ENCODE measurements at regions not wholly inside any gene's neighbourhood (a gene's known extent, or its start where the extent isn't known, plus 50 kb on each side); places are given as distances from the start of the nearest gene placed in this dataset.

DNA sequence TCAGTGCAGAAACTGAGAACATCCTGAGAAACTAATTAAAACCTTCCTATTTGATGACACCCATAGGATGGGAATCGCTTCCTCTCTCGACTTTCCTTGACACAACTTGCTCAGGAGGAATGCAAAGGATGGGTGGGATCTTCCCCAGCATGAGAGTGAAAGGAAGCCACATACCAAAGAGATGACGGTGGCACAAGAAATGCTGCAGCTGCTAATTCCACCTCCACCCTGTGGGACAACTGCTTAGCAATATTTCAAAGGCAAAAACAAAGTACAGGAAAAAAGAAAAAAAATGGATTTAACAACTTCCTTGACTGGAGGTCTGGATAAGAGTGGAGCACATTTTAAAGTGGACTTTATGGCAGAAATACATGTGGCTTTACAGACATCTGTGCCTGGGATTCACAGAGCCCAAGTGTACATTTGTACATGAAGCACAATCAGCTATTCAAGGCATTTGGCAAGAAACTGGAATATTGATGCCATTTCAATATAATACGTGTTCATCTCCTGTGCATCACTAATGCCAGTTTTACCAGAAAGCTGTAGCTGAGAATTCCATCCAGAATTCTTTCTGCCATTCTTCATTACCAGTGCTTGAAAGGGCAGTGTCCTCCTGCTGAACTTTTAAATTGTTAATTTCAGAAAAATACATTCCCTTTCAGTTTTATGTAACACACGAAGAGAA, 359.2 kb upstream of the ACTBL2 start:
- TF ChIP-seq, protein P1, sequence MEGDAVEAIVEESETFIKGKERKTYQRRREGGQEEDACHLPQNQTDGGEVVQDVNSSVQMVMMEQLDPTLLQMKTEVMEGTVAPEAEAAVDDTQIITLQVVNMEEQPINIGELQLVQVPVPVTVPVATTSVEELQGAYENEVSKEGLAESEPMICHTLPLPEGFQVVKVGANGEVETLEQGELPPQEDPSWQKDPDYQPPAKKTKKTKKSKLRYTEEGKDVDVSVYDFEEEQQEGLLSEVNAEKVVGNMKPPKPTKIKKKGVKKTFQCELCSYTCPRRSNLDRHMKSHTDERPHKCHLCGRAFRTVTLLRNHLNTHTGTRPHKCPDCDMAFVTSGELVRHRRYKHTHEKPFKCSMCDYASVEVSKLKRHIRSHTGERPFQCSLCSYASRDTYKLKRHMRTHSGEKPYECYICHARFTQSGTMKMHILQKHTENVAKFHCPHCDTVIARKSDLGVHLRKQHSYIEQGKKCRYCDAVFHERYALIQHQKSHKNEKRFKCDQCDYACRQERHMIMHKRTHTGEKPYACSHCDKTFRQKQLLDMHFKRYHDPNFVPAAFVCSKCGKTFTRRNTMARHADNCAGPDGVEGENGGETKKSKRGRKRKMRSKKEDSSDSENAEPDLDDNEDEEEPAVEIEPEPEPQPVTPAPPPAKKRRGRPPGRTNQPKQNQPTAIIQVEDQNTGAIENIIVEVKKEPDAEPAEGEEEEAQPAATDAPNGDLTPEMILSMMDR (conservative IDR thresholded peaks at IDR 0.05; ENCODE audit: low read depth, low read length) = no peak
- DNase-seq (ENCODE audit: low read depth) = peak; percentile 97
- H3K4me3 ChIP-seq (ENCODE audit: low read depth, low read length) = no peak overlapping the region

- TF ChIP-seq, protein P1 (conservative IDR thresholded peaks at IDR 0.05; ENCODE audit: low read depth, low read length) = no peak
- no peak for DNase-seq (ENCODE audit: low read depth)
- H3K4me3 ChIP-seq (ENCODE audit: low read depth, low read length) = no peak overlapping the region
These were observed 356.9 kb upstream of the ACTBL2 start for GRCh38 chr5:57839437-57840079.

GRCh38 chr5:57839025-57839424, 356.4 kb upstream of the ACTBL2 start:
- DNase-seq (ENCODE audit: low read depth) = no peak
- no peak overlapping the region for H3K4me3 ChIP-seq (ENCODE audit: low read depth, low read length)
- TF ChIP-seq, protein P1 (conservative IDR thresholded peaks at IDR 0.05; ENCODE audit: low read depth, low read length) = no peak

GRCh38 chr5:57836921-57837320, 354.3 kb upstream of the ACTBL2 start:
- TF ChIP-seq, protein P1 (conservative IDR thresholded peaks at IDR 0.05; ENCODE audit: low read depth, low read length) = no peak
- DNase-seq (ENCODE audit: low read depth) = no peak
- H3K4me3 ChIP-seq (ENCODE audit: low read depth, low read length) = no peak overlapping the region

GRCh38 chr5:57836331-57836730, 353.7 kb upstream of the ACTBL2 start:
- TF ChIP-seq, protein P1 (conservative IDR thresholded peaks at IDR 0.05; ENCODE audit: low read depth, low read length) = no peak
- DNase-seq (ENCODE audit: low read depth) = no peak
- no peak overlapping the region for H3K4me3 ChIP-seq (ENCODE audit: low read depth, low read length)

DNA sequence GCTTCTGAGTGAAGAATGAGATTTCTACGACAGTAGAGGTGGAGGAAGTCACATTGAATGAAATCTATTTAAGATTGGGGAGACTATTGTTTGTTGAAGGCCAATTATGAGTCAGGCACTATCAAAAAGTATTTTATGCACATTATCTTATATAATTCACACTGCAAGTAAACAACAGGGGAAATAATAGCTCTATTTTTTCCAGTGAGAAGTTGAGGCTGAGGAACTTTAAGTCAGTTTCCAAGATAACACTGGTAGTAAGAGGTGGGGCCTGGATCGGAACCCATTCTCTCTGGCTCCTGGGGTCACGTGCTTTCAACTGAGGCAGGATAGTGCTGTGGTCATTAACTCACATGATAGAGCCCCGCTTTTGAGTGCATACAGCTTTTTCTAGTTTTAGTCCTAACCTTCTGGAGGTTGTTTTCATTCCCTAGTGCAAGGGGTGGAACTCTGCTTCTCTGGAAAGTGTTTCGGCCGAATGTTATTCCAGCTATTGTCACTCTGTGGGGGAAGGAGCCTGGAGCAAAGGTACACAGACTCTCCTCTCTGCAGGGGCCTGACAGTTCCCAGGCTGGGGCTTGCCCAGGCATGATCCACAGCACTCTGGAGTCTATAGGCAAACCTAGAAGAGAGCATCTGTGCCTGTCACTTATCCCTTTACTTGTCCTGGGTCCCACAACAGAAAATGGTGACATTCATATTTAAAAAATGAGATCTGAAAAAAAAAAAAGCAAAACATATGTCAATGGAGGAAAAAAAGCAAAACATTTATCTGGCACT, 352.4 kb upstream of the ACTBL2 start:
- TF ChIP-seq, protein P1 (conservative IDR thresholded peaks at IDR 0.05; ENCODE audit: low read depth, low read length) = no peak
- no peak overlapping the region for H3K4me3 ChIP-seq (ENCODE audit: low read depth, low read length)
- peak; percentile 80 for DNase-seq (ENCODE audit: low read depth)
